IMR-90 (cell line): ENCODE measurements at regions not wholly inside any gene's neighbourhood (a gene's known extent, or its start where the extent isn't known, plus 50 kb on each side); places are given as distances from the start of the nearest gene placed in this dataset.
"Not testable (repeated sequence)": the region's sequence is repeated elsewhere in the genome, so short reads cannot be mapped to it uniquely, and the experiment has no call there.

Source experiments
- ATAC-seq: fragments of 200-7000 bp; cut with Tn5 transposase; 2 replicates; pipeline ENCODE4 v1.9.1; 2020; ENCODE audit warnings: low read depth, mild to moderate bottlenecking, moderate library complexity
- BruUV-seq: library from RNA; stranded (reverse); fragments of 400-500 nt; replicated peaks from 2 replicates; lab custom pipeline; 2021; lab: Mats Ljungman, UMichigan
- CTCF ChIA-PET: fragments of 300-600 bp; formaldehyde crosslinking; extraction: SDS; loops from one replicate; lab custom pipeline; 2021; ENCODE audit warnings: antibody characterized with exemption; lab: Yijun Ruan, JAX
- POLR2A ChIA-PET: fragments of 300-600 bp; sonication (Branson Sonifier 250); formaldehyde crosslinking; loops from one replicate; lab custom pipeline; 2022; ENCODE audit warnings: antibody characterized with exemption; ENCODE audit not compliant: unreplicated experiment; lab: Charles Lee
- DNase-seq: peaks from one replicate; pipeline ENCODE4 v3.0.0; 2013
- H2AFZ ChIP-seq: replicated peaks from 2 replicates; pipeline ENCODE3; 2013; ENCODE audit warnings: low read length, mild to moderate bottlenecking; ENCODE audit not compliant: poor library complexity
- H2AK5ac ChIP-seq: 2 replicates; pipeline ENCODE4 v1.6.1; 2013; ENCODE audit warnings: low read depth, low read length, inconsistent platforms
- H2AK9ac ChIP-seq: replicated peaks from 2 replicates; pipeline ENCODE3; 2013; ENCODE audit warnings: mild to moderate bottlenecking, low read depth, low read length, moderate library complexity; ENCODE audit not compliant: poor library complexity
- H2BK120ac ChIP-seq: 2 replicates; pipeline ENCODE4 v1.6.1; 2013; ENCODE audit warnings: low read depth, low read length, inconsistent platforms
- H2BK15ac ChIP-seq: 3 replicates; pipeline ENCODE4 v1.6.1; 2013; ENCODE audit warnings: low read depth, low read length, inconsistent platforms
- H2BK20ac ChIP-seq: 2 replicates; pipeline ENCODE4 v1.6.1; 2013; ENCODE audit warnings: low read depth, mild to moderate bottlenecking, inconsistent platforms, low read length, moderate library complexity
- H2BK5ac ChIP-seq: 2 replicates; pipeline ENCODE4 v1.6.1; 2013; ENCODE audit warnings: mild to moderate bottlenecking, low read depth, low read length, inconsistent platforms; ENCODE audit not compliant: poor library complexity, severe bottlenecking
- H3K14ac ChIP-seq: replicated peaks from 2 replicates; pipeline ENCODE4 v1.6.1; 2013; ENCODE audit warnings: low read depth, low read length, inconsistent platforms
- H3K18ac ChIP-seq: 2 replicates; pipeline ENCODE4 v1.6.1; 2013; ENCODE audit warnings: low read depth, low read length, control low read depth
- H3K23ac ChIP-seq: 2 replicates; pipeline ENCODE4 v1.6.1; 2013; ENCODE audit warnings: low read depth, low read length, inconsistent platforms
- H3K27ac ChIP-seq: 2 replicates; pipeline ENCODE4 v1.5.1; 2013; ENCODE audit warnings: mild to moderate bottlenecking, control low read depth, low read length; ENCODE audit not compliant: insufficient read depth
- H3K27me3 ChIP-seq: 2 replicates; pipeline ENCODE4 v1.6.1; 2013; ENCODE audit warnings: low read length; ENCODE audit not compliant: control insufficient read depth, insufficient read depth
- H3K36me3 ChIP-seq: 2 replicates; pipeline ENCODE4 v1.6.1; 2013; ENCODE audit warnings: low read length, mixed read lengths; ENCODE audit not compliant: control insufficient read depth, insufficient read depth
- H3K4ac ChIP-seq: 2 replicates; pipeline ENCODE4 v1.6.1; 2013; ENCODE audit warnings: low read depth, low read length, inconsistent platforms
- H3K4me1 ChIP-seq: 2 replicates; pipeline ENCODE4 v1.6.1; 2013; ENCODE audit warnings: low read length, mixed read lengths; ENCODE audit not compliant: control insufficient read depth, insufficient read depth
- H3K4me2 ChIP-seq: 2 replicates; pipeline ENCODE4 v1.6.1; 2013; ENCODE audit warnings: low read depth, mild to moderate bottlenecking, control low read depth, low read length, moderate library complexity
- H3K4me3 ChIP-seq: 2 replicates; pipeline ENCODE4 v1.5.1; 2013; ENCODE audit warnings: low read depth, mild to moderate bottlenecking, control low read depth, low read length, moderate library complexity; ENCODE audit not compliant: insufficient read depth
- H3K56ac ChIP-seq: 2 replicates; pipeline ENCODE4 v1.6.1; 2013; ENCODE audit warnings: low read length, inconsistent platforms; ENCODE audit not compliant: insufficient read depth; ENCODE audit errors: extremely low read depth
- H3K79me1 ChIP-seq, 2 experiments: 2 replicates each; pipeline ENCODE4 v1.6.1; 2013; ENCODE audit warnings: low read length in 2 of 2, inconsistent platforms in 1 of 2, low read depth in 1 of 2
- H3K9ac ChIP-seq: 2 replicates; pipeline ENCODE4 v1.6.1; 2013; ENCODE audit warnings: low read depth, low read length, control low read depth
- H3K9me1 ChIP-seq: 2 replicates; pipeline ENCODE4 v1.6.1; 2013; ENCODE audit warnings: low read length, inconsistent platforms; ENCODE audit not compliant: insufficient read depth
- H3K9me3 ChIP-seq: 2 replicates; pipeline ENCODE4 v1.6.1; 2013; ENCODE audit warnings: low read length; ENCODE audit not compliant: control insufficient read depth, insufficient read depth
- H4K20me1 ChIP-seq: 2 replicates; pipeline ENCODE4 v1.6.1; 2013; ENCODE audit warnings: low read length, inconsistent platforms; ENCODE audit not compliant: insufficient read depth
- H4K5ac ChIP-seq: 2 replicates; pipeline ENCODE4 v1.6.1; 2013; ENCODE audit warnings: mild to moderate bottlenecking, low read depth, low read length, control low read depth
- H4K8ac ChIP-seq, 2 experiments: 2 replicates each; pipeline ENCODE4 v1.6.1; 2013; ENCODE audit warnings: low read depth in 2 of 2, low read length in 2 of 2, control low read depth in 1 of 2, inconsistent platforms in 1 of 2
- H4K91ac ChIP-seq: 2 replicates; pipeline ENCODE4 v1.6.1; 2013; ENCODE audit warnings: low read depth, low read length, inconsistent platforms; ENCODE audit not compliant: insufficient read depth
- WGBS, 2 experiments: methylation state at CpG; one replicate each; pipeline versions ENCODE4 v1.1.5 to v1.1.7; 2013; ENCODE audit warnings: missing lambda C conversion rate in 2 of 2; ENCODE audit not compliant: insufficient read length in 1 of 2; ENCODE audit errors: extremely low coverage in 2 of 2; 5-methylcytosine and 5-hydroxymethylcytosine counted together
- dilution Hi-C: fragments of 300-500 bp; cut with HindIII; formaldehyde crosslinking; loops from one replicate; pipeline ENCODE4 v1.14.3; 2018; ENCODE audit warnings: low sequenced_read_pairs; ENCODE audit not compliant: unreplicated experiment
- in situ Hi-C: fragments of 300-500 bp; cut with MboI; formaldehyde crosslinking; loops from 3 replicates; pipeline ENCODE4 v1.14.3; 2019; ENCODE audit warnings: low sequenced_read_pairs, inconsistent platforms, mixed read lengths
- intact Hi-C: fragments of 100-400 bp; cut with micrococcal nuclease; formaldehyde crosslinking; loops from 2 replicates; pipeline ENCODE4 v1.10.0; 2022

DNA sequence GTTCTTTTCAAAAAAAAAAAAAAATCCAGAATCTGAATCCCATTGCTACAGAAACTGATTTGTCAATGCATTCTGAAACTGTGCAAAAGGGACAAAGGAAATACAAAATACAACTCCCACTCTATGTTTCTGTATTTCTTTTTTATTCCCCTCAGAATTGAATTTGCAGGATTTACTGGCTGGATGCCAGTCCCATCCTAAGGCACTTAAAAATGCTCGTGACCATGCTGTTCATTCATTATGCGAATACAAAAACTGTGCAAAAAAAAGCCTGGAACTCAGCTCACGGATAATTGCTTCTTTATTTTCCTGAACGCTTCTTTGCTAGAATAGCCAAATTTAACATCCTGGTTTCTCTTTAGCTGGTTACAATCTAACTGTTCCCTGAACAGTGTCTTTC lies 413.3 kb downstream of the PRIM2 start:
- POLR2A ChIA-PET, in situ Hi-C loops, H3K23ac ChIP-seq, H3K18ac ChIP-seq, H3K27me3 ChIP-seq, H2AK5ac ChIP-seq, H3K79me1 ChIP-seq, H3K9me1 ChIP-seq, H3K14ac ChIP-seq, H2BK120ac ChIP-seq, DNase-seq, H4K91ac ChIP-seq, intact Hi-C loops, H3K9ac ChIP-seq, H4K20me1 ChIP-seq, H2BK15ac ChIP-seq, H4K8ac ChIP-seq, H2AFZ ChIP-seq, CTCF ChIA-PET, H3K4me3 ChIP-seq, H3K4me1 ChIP-seq, H3K4ac ChIP-seq, H2AK9ac ChIP-seq, dilution Hi-C loops, H3K9me3 ChIP-seq, H3K4me2 ChIP-seq, H3K27ac ChIP-seq, H3K36me3 ChIP-seq, H2BK20ac ChIP-seq, H4K5ac ChIP-seq, ATAC-seq, H3K56ac ChIP-seq, H2BK5ac ChIP-seq, BruUV-seq: not testable (repeated sequence)
- WGBS, 2 experiments, result 50% methylated on average over 2 of the region's 4 CpGs; no CpG with 5 or more reads in 1 of the 2 experiments

GRCh38 chr6:57747716-57748115 lies 430.3 kb downstream of the PRIM2 start:
- H3K9me1 ChIP-seq, H3K4ac ChIP-seq, H3K9me3 ChIP-seq, H3K18ac ChIP-seq, H2BK15ac ChIP-seq, DNase-seq, H3K4me1 ChIP-seq, H3K36me3 ChIP-seq, H4K20me1 ChIP-seq, H3K79me1 ChIP-seq, H4K8ac ChIP-seq, H2BK120ac ChIP-seq, H3K27me3 ChIP-seq, H3K14ac ChIP-seq, POLR2A ChIA-PET, H3K56ac ChIP-seq, H4K91ac ChIP-seq, H3K27ac ChIP-seq, BruUV-seq, H3K23ac ChIP-seq, H3K4me3 ChIP-seq, H2BK20ac ChIP-seq, in situ Hi-C loops, H4K5ac ChIP-seq, H3K9ac ChIP-seq, CTCF ChIA-PET, ATAC-seq, H2AK5ac ChIP-seq, intact Hi-C loops, H2AFZ ChIP-seq, H2AK9ac ChIP-seq, dilution Hi-C loops, H3K4me2 ChIP-seq, H2BK5ac ChIP-seq: not testable (repeated sequence)
- 47% methylated on average over 2 of the region's 5 CpGs; no CpG with 5 or more reads in 1 of the 2 experiments for WGBS, 2 experiments
